HG03342 (cell line): ENCODE measurements at regions not wholly inside any gene's neighbourhood (a gene's known extent, or its start where the extent isn't known, plus 50 kb on each side); places are given as distances from the start of the nearest gene placed in this dataset.

ENCODE experiments used
- ATAC-seq: cut with Tn5 transposase; IDR thresholded peaks from one replicate; pipeline ENCODE4 v1.9.1; 2021; ENCODE audit warnings: mild to moderate bottlenecking, moderate library complexity; ENCODE audit not compliant: unreplicated experiment

DNA sequence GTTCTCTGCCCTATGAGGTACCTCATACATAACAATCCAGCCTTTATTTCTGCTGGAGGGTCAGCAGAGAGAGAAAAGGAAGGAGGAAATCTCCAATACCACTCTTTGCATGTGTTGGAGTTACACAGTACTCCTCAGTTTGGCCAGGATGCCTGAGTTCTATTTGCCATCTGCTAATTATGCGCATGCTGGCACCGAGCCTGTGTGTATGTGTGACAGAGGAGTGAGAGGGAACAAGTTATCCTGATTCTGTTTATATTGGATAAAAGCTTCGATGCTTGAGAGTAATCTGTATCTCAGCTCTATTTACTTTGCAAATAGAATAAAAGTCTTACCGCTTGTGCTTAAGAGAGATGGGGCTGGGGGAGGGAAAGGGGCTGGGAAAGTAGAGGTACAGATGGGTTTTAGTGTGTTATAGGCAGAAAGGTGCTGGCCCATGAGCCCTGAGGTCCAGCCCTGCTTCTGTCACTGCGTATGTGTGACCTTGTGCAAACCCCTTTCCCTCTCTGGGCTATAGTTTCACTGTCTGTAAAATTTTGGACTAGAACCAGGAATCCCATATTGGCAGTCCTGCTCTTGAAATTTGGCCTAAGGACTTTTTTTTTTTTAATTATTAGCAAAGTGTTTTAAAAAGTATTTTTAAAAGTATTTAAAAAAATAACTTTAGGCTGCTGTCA lies 54.5 kb upstream of the PLXNA2 start:
- ATAC-seq: no peak

DNA sequence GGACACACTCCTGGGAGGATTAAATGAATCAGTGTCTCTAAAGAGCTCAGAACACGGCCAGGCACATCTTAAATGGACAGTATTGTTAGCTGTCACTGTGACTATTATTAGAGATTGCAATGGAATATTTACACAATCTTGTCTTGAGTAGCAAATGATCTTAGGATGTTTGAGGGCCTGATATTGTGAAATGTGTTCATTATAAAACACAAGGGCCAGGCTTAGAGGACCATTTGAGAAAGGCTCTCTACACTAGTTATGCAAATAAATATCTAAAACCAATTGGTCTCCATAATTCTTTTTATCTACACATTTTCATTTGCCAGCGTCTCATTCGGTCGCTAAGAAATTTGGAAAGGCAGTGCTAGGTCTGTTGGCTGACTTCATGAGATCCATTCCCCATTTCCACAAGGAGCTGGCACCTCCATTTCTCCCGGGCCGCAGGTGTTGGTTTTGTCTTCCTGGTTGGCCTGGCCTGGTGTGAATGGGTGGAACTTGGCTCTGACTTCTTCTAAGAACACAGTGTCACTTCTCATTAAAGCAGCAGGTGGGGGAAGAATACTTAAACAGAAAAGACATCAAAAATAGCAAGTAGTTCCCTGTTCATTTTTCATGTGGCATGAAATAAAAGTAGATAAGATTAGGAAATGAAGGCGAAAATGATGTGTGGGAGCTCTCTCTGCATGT lies 56.0 kb upstream of the PLXNA2 start:
- no peak for ATAC-seq

DNA sequence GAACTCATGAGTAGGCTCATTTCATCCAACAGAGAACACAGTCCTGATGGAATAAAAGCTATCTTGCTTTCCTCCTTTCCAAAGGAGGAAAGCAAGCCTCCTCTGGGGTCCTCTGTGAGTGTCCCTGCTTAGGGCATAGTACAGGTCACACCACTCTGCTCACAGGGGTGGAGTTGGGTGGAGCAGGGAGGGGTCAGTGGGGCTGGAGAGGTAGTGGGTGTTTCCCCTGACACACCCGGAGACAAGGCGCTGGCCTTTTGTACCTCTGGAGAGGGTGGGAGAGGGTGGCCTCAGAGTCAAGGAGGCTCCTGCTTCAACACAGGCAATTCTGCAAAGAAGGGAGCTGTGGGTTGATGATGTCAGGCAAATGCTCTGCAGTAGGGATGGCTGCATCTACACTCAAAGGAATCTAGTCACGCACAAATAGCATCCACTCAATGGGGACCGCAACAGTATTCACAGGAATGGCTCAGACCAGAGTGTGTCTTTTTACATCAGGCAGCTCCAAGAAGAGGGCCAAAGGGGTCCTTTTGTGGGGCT lies 58.6 kb upstream of the PLXNA2 start:
- ATAC-seq: no peak

DNA sequence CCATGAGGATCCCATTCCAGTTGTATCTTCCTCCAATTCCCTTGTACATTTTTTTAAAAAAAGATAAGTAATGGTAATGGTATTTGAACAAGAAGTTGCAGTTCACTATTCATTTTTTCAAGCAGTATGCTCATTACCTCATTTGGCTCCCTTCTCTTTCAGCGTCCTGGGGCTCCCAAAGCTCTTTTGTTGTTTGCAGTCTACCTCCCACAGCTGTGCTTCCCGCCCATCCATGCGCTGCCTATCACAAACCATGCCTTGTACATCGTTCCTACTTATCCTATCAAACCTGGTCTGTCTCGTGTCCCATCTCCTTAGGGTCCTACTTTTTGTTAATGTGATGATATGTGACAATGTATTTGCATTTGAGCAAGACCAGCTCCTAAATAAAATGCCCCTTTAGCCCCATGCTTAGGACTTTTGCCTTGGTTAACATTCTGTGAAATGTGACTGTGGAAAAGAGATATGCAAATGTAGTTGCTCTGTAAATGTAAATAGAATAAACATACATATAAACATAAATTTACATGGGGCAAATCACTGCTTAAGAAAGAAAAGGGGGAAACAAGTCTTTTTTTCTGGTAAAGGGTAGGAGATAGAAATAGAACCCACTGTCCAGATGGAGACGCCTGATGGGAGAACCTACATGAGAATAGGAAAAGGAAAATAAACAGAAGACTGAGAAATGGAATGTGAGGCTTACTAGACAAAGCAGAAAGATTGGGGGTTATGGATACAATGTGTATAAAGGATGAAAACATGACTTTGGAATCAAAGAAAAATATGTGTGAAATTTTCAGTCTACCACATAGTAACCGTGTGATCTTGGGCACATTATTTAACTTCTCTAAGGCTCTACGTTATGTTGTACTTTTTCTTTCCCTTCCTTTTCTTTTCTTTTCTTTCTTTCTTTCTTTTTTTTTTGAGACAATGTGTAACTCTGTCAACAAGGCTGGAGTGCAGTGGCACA lies 59.8 kb upstream of the PLXNA2 start:
- ATAC-seq: no peak

- ATAC-seq: no peak
Measured at GRCh38 chr1:208308221-208308620, 64.0 kb upstream of the PLXNA2 start.

- no peak for ATAC-seq
Measured at GRCh38 chr1:208309771-208310170, 65.6 kb upstream of the PLXNA2 start.

GRCh38 chr1:208312706-208313105 lies 68.5 kb upstream of the PLXNA2 start:
- ATAC-seq: no peak

DNA sequence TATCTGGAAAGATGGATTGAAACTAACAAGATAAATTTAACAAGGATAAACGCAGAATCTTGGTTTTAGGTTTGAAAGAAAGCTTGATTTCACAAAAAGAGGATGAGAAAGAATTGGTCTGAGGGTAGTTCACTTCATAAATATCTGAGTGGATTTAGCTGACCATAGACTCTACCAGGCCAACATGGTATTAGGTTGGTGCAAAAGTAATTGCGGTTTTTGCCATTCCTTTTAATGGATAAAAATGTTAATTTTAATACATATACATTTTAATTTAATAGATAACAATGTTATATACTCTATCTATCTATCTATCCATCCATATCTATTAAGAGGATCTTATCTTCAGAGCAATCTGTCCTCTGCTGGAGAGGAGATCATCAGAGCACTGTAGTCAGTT lies 70.2 kb upstream of the PLXNA2 start:
- ATAC-seq: no peak

DNA sequence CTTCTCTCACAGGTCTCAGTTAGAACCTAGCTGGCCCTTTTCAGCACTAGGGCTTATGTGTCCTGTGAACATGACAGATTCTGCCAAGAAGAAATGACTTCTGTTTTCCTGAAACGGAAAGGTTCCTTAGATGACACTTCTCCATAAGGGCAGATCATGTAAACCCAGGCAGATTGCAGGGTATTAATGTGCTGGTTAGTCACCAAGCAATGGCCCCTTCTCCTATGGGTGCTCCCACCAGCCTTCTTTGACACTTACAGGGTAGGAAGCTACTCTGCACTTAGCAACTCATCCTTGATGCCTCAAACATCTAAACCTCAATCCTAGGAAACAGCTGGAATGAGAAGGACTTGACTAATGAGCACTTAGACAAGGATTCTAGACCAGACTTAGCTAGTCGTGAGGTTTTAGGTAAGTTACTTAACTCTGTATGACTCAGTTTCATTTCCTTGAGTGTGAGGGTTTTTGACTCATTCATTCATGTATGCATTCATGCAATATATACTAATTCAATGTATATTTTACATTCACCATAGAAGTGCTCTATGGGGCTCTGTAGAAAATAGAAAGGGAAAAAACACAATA lies 74.1 kb upstream of the PLXNA2 start:
- ATAC-seq: no peak

DNA sequence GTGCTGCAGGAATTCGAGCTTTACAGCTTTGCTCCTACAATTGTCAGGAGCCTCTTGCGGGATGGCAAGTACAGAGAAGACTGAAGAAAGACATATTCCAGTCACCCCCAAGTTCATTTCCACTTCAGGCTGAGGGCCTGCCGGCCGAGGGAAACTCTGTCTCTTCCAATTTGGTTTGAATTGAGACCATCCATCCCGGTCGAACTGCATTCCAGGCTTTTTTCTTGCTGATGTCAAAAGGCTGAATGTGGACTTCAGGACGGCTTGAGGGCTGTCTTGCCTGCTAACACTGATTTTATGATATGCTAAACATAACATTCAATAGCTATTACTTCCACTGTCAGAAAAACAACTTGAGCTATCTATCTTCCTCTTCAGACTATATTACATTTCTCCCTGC lies 79.8 kb upstream of the PLXNA2 start:
- ATAC-seq: no peak

GRCh38 chr1:208326033-208326432 lies 81.8 kb upstream of the PLXNA2 start:
- no peak for ATAC-seq

GRCh38 chr1:208329300-208329699 lies 85.1 kb upstream of the PLXNA2 start:
- no peak for ATAC-seq

GRCh38 chr1:208332036-208332773 lies 88.0 kb upstream of the PLXNA2 start:
- ATAC-seq: no peak

GRCh38 chr1:208332774-208333126 lies 88.6 kb upstream of the PLXNA2 start:
- no peak for ATAC-seq

- ATAC-seq: no peak
Measured at GRCh38 chr1:208333676-208334075, 89.5 kb upstream of the PLXNA2 start.

DNA sequence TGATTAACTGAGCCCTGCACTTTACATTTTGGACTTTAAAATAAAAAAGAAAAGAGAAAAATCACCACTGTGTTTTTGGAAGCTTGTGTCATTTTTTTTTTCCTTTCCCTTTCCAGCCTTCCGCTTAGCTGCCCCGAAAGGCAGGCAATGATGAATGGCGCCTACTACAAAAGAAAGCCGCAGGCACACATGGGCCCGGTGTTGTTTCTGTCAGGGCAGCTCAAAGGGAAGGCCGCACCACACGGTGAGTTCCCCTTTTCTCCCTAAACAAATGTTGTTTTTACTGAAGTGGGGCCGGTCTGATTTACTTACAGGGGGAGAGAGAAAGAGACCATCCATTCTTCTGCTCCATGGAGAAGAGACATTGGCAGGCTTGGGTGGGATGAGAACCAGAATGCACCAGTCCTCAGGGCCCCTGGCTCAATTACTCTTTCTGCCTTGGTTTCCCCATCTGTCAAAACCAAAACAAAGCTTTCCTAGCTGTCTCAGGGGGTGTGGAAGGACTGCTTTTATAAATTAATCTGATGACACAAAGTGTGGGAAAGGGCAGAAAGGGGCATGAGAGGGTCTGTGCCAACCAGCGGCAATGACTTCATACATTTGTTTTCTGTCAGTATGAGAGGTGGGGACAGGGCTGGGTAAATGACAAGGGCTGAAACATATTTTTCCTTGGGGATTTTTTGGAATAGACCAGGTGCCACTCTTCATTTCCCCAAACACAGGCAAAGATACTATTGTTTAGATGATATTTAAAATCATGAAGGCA lies 91.4 kb upstream of the PLXNA2 start:
- no peak for ATAC-seq

DNA sequence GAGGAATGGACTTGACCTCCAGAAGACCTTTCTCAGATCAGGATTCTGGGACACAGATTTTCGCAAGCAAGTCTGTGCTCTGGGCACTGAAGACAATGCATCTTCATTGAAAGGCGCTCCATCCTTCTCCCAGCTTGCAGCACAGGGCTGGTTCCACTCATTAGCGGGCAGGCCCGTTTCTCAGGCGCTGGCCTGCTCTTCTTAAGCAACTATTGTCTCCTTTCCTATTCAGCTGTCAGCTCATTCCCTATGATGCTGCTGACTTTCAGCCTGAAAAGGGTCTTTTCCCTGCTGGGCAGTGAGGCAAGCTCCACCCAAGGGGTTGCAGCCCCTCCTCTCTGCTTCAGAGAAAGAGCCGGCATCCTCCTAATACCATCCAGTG lies 91.9 kb upstream of the PLXNA2 start:
- no peak for ATAC-seq

DNA sequence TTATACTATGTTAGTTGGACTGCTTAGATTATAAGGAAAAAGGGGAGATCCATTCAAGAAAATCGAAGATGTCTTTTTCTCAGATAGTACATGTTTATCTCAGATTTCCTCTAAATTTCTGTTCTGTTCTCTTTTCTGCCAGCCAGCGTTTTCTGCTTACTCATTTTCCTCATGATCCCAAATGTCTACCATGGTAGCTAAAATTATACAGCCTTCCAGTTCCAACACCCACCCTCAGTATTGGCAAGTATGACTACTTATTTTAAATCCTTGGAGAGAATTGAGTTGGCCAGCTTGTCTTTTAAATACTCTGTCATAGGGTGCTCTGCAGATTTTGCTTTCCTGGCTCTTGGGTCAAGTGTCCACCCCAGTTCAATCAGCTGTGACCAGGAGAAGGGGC lies 95.7 kb upstream of the PLXNA2 start:
- ATAC-seq: no peak

- no peak for ATAC-seq
Measured at GRCh38 chr1:208343226-208343625, 99.0 kb upstream of the PLXNA2 start.
